ENCODE measurements at regions not wholly inside any gene's neighbourhood (a gene's known extent, or its start where the extent isn't known, plus 50 kb on each side); places are given as distances from the start of the nearest gene placed in this dataset.

DNA sequence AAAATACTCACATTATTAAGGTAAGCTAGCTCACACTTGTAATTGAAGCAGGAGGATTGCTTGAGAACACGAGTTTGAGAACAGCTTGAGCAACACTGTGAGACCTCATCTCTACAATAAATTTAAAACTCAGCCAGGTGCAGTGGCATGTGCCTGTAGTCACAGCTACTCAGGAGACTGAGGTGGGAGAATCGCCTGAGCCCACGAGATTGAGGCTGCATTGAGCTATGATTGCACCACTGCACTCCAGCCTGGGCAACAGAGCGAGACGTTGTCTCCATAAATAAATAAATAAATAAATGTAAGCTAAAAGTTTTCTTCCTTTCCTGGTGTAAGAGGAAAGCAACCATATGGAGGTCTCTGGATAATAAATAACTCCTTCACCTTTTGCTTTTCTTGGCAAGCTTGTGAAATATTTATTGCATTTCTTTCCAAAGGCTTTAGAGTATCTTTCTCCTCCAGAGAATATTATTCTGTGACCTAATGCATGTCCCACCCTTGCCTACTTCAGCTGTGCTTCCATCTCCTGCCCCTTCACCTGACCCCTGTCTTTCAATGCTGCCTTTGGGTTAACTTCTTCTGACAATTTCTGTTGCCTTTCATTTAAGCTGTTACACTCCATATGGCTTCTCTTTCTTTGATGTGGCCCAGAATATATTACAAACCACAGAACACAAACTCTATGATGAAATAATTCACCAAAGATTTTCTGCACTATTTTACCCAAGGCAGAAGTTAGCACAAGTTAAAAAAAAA lies 280.7 kb upstream of the RND3 start:
- TF ChIP-seq, protein P1, sequence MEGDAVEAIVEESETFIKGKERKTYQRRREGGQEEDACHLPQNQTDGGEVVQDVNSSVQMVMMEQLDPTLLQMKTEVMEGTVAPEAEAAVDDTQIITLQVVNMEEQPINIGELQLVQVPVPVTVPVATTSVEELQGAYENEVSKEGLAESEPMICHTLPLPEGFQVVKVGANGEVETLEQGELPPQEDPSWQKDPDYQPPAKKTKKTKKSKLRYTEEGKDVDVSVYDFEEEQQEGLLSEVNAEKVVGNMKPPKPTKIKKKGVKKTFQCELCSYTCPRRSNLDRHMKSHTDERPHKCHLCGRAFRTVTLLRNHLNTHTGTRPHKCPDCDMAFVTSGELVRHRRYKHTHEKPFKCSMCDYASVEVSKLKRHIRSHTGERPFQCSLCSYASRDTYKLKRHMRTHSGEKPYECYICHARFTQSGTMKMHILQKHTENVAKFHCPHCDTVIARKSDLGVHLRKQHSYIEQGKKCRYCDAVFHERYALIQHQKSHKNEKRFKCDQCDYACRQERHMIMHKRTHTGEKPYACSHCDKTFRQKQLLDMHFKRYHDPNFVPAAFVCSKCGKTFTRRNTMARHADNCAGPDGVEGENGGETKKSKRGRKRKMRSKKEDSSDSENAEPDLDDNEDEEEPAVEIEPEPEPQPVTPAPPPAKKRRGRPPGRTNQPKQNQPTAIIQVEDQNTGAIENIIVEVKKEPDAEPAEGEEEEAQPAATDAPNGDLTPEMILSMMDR (IDR thresholded peaks at IDR 0.05; ENCODE audit: borderline replicate concordance, control extremely low read depth, extremely low read depth, insufficient read depth, missing control alignments) = no peak
- in situ Hi-C loops (cut with MboI; ENCODE audit: low sequenced_read_pairs, unreplicated experiment) = no loop called here
- no peak for DNase-seq (ENCODE audit: low spot score)

DNA sequence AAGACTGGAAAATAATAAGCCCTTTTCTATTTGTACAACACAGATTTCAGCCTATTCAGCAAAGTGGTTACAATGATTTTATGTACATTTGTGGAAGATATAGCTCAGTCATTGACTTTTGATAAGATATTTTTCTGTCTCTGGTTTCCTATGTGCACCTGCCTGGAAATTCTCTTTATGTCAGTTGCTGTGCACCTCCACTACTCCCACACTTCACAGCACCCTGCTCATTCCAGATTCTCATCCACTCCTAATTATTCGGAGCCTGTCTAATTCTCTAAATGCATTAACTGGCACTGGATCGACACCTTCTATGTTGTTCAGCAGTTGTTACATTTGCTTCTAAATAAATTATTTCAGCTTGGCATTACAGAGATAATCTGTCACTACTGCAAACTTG lies 275.1 kb upstream of the RND3 start:
- DNase-seq (ENCODE audit: low spot score) = no peak
- in situ Hi-C loops (cut with MboI; ENCODE audit: low sequenced_read_pairs, unreplicated experiment) = no loop called here
- TF ChIP-seq, protein P1 (IDR thresholded peaks at IDR 0.05; ENCODE audit: borderline replicate concordance, control extremely low read depth, extremely low read depth, insufficient read depth, missing control alignments) = no peak

DNA sequence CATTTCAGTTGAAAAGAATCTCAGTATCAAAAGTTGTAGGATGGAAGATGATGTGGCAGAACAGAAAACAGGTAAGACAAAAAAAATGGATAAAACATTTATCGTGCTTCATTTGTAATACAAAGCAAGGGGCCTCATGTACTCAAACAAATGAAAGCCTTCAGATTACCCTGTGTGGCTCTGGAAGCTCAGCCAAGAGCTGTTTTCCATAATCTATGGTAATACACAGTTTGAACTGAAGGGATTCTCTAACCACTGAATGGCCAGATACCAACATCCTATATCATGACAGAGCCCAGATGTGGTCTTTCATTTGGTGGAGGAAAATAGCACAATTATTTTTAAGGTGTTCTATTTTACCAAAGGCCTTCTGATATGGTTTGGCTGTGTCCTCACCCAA lies 272.1 kb upstream of the RND3 start:
- TF ChIP-seq, protein P1 (IDR thresholded peaks at IDR 0.05; ENCODE audit: borderline replicate concordance, control extremely low read depth, extremely low read depth, insufficient read depth, missing control alignments) = no peak
- DNase-seq (ENCODE audit: low spot score) = no peak
- in situ Hi-C loops (cut with MboI; ENCODE audit: low sequenced_read_pairs, unreplicated experiment) = no loop called here

DNA sequence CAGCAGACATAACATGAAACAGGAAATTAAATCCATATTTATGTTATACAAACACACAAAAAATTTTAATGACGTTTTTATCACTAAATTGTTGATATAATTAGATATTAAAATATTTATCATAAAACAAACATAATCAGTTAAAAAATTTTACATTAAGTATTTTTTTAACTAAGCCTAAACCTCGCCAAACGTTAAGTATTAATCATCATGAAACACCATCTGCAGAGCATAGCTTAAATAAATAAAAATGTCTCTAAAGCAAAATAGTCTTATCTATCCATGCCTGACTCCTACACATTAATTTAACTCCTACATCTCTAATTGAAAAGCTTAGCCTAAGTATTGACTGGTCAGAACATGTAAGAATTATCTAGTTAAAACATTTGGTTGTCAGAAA lies 271.6 kb upstream of the RND3 start:
- DNase-seq (ENCODE audit: low spot score) = no peak
- TF ChIP-seq, protein P1 (IDR thresholded peaks at IDR 0.05; ENCODE audit: borderline replicate concordance, control extremely low read depth, extremely low read depth, insufficient read depth, missing control alignments) = no peak
- in situ Hi-C loops (cut with MboI; ENCODE audit: low sequenced_read_pairs, unreplicated experiment) = no loop called here

DNA sequence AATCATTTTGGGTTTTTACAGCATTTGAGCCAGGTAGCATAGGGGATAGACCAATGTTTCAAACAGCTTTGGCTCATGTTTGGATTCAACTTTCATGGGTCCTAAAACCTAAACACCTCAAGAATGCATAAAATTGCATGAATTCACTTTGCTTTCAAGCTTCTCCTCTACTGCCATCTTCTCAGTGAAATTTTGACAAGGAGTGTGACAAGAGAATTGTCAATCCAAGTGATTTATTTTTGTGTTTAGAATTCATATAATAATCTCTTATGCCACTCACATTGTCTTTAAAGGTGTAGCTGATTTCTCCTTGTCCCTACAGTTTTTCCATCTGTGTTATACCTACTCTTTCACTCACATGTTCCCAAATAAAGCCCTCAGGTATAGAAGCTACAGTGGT lies 264.8 kb upstream of the RND3 start:
- TF ChIP-seq, protein P1 (IDR thresholded peaks at IDR 0.05; ENCODE audit: borderline replicate concordance, control extremely low read depth, extremely low read depth, insufficient read depth, missing control alignments) = no peak
- in situ Hi-C loops (cut with MboI; ENCODE audit: low sequenced_read_pairs, unreplicated experiment) = no loop called here

DNA sequence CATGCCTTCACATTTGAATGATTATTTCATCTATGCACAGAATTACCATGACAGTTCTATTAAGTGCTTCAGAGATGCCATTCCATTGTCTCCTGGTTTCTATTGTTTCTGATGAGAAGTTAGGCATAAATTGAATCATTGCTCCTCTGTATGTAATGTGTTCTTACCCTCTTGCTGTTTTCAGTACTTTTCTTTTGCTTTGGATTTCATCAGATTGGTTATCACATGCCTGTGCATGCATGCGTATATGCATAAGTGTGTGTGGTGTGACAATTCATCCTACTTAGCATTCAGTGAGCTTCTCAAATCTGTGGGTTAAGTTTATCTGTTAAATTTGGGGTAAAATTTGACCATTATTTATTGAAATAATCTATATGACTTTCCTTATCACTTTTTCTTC lies 263.3 kb upstream of the RND3 start:
- no peak for DNase-seq (ENCODE audit: low spot score)
- in situ Hi-C loops (cut with MboI; ENCODE audit: low sequenced_read_pairs, unreplicated experiment) = no loop called here
- TF ChIP-seq, protein P1 (IDR thresholded peaks at IDR 0.05; ENCODE audit: borderline replicate concordance, control extremely low read depth, extremely low read depth, insufficient read depth, missing control alignments) = no peak

More for the DNA sequence above, 264.8 kb upstream of the RND3 start:
- no peak for DNase-seq (ENCODE audit: low spot score)

All from GM13976 (cell line).